ENCODE measurements at regions not wholly inside any gene's neighbourhood (a gene's known extent, or its start where the extent isn't known, plus 50 kb on each side); places are given as distances from the start of the nearest gene placed in this dataset.
"Not testable (repeated sequence)": the region's sequence is repeated elsewhere in the genome, so short reads cannot be mapped to it uniquely, and the experiment has no call there.

- TF ChIP-seq CTCF, POLR2A (IDR thresholded peaks at IDR 0.05): not testable (repeated sequence)
Observed at GRCh38 chr5:34217386-34217785, 174.4 kb upstream of the C1QTNF3 start.

Data from ovary (tissue), 3 donors.